OCI-LY3 (cell line): ENCODE measurements at regions not wholly inside any gene's neighbourhood (a gene's known extent, or its start where the extent isn't known, plus 50 kb on each side); places are given as distances from the start of the nearest gene placed in this dataset.
"Not testable (repeated sequence)": the region's sequence is repeated elsewhere in the genome, so short reads cannot be mapped to it uniquely, and the experiment has no call there.

Experiments used
- H2AFZ ChIP-seq: fragments of 200-600, 300-600 bp; shearing (Covaris generic); 2 replicates; pipeline ENCODE4 v1.6.0; 2014; ENCODE audit warnings: antibody characterized with exemption, low read depth, low read length
- H3K27ac ChIP-seq: fragments of 200-600, 300-600 bp; sonication (generic); 2 replicates; pipeline ENCODE4 v1.5.1; 2014; ENCODE audit warnings: mild to moderate bottlenecking, low read length, moderate library complexity, mixed read lengths
- H3K27me3 ChIP-seq: fragments of 200-600, 300-600 bp; sonication (generic); 2 replicates; pipeline ENCODE4 v1.6.1; 2014; ENCODE audit warnings: low read depth, low read length, mixed read lengths
- H3K36me3 ChIP-seq: fragments of 200-600, 300-600 bp; sonication (generic); replicated peaks from 2 replicates; pipeline ENCODE3; 2014; ENCODE audit warnings: low read depth, low read length, mixed read lengths
- H3K4me1 ChIP-seq: fragments of 300-600, 200-600 bp; sonication (generic); 2 replicates; pipeline ENCODE4 v1.6.1; 2014; ENCODE audit warnings: low read length, mixed read lengths
- H3K4me2 ChIP-seq: fragments of 200-600, 300-600 bp; sonication (generic); 2 replicates; pipeline ENCODE4 v1.6.1; 2014; ENCODE audit warnings: low read length, mixed read lengths
- H3K4me3 ChIP-seq: fragments of 300-600, 200-600 bp; sonication (generic); 2 replicates; pipeline ENCODE4 v1.5.1; 2014; ENCODE audit warnings: antibody characterized with exemption, mild to moderate bottlenecking, low read length, moderate library complexity
- H3K79me2 ChIP-seq: fragments of 300-600, 200-600 bp; shearing (Covaris generic); 2 replicates; pipeline ENCODE4 v1.6.1; 2014; ENCODE audit warnings: mild to moderate bottlenecking, low read length, mixed read lengths
- H3K9ac ChIP-seq: fragments of 300-600, 200-600 bp; shearing (Covaris generic); 2 replicates; pipeline ENCODE4 v1.6.0; 2014; ENCODE audit warnings: mild to moderate bottlenecking, low read length, moderate library complexity
- H3K9me3 ChIP-seq: fragments of 200-600, 300-600 bp; shearing (Covaris generic); 2 replicates; pipeline ENCODE4 v1.6.1; 2014; ENCODE audit warnings: low read length, mixed read lengths; ENCODE audit not compliant: insufficient read depth
- H4K20me1 ChIP-seq: fragments of 200-600, 300-600 bp; sonication (generic); 2 replicates; pipeline ENCODE4 v1.6.1; 2016; ENCODE audit warnings: low read length, mixed read lengths; ENCODE audit not compliant: insufficient read depth
- TF ChIP-seq, protein P1 (sequence below): fragments of 200-600, 300-600 bp; sonication (generic); IDR thresholded peaks from 2 replicates; pipeline ENCODE4 v1.5.1; 2014; ENCODE audit warnings: antibody characterized with exemption, low read length, low read depth

DNA sequence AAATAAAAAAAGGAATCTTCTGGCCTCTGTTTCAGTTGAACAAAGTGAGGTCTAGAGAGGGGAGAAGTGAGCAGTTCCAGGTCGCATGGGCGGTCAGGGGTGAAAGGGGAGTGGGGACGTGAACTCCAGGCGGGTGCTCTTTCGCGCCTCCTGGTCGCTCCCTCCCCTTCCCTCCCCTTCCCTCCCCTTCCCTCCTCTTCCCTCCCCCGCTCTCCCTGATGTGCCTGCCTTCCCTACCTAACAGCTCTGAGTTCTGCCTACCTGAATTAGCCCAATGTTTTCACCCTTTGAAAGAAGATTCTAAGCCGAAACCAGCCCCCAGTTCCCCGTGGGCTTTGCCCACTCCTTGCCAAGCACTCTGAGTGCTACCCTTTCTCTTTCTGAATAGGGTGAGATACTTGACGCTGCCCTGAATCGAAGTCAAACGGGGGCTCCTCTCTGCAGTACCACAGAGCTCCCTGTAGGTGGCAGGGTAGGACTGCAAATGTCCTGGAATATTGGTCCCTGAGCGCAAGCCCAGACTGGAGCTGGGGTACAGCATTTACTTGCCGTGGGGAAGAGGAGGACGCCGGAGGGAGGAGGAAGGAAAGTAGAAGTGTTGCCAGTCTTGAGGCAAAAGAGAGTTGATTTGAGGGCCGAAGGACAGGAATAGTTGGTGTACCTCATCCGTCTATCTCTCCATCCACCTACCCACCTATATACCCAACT, 214.4 kb downstream of the NPIPA7 start:
- H4K20me1 ChIP-seq, H3K4me3 ChIP-seq, H3K36me3 ChIP-seq, H3K79me2 ChIP-seq, H3K9me3 ChIP-seq, H2AFZ ChIP-seq, H3K4me1 ChIP-seq, H3K27ac ChIP-seq, H3K27me3 ChIP-seq, H3K9ac ChIP-seq: not testable (repeated sequence)
- 0 out of 2 replicates have a peak overlapping the region, but pooled peaks have one; percentile 12 for H3K4me2 ChIP-seq
- TF ChIP-seq, protein P1, sequence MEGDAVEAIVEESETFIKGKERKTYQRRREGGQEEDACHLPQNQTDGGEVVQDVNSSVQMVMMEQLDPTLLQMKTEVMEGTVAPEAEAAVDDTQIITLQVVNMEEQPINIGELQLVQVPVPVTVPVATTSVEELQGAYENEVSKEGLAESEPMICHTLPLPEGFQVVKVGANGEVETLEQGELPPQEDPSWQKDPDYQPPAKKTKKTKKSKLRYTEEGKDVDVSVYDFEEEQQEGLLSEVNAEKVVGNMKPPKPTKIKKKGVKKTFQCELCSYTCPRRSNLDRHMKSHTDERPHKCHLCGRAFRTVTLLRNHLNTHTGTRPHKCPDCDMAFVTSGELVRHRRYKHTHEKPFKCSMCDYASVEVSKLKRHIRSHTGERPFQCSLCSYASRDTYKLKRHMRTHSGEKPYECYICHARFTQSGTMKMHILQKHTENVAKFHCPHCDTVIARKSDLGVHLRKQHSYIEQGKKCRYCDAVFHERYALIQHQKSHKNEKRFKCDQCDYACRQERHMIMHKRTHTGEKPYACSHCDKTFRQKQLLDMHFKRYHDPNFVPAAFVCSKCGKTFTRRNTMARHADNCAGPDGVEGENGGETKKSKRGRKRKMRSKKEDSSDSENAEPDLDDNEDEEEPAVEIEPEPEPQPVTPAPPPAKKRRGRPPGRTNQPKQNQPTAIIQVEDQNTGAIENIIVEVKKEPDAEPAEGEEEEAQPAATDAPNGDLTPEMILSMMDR: peak; percentile 47

DNA sequence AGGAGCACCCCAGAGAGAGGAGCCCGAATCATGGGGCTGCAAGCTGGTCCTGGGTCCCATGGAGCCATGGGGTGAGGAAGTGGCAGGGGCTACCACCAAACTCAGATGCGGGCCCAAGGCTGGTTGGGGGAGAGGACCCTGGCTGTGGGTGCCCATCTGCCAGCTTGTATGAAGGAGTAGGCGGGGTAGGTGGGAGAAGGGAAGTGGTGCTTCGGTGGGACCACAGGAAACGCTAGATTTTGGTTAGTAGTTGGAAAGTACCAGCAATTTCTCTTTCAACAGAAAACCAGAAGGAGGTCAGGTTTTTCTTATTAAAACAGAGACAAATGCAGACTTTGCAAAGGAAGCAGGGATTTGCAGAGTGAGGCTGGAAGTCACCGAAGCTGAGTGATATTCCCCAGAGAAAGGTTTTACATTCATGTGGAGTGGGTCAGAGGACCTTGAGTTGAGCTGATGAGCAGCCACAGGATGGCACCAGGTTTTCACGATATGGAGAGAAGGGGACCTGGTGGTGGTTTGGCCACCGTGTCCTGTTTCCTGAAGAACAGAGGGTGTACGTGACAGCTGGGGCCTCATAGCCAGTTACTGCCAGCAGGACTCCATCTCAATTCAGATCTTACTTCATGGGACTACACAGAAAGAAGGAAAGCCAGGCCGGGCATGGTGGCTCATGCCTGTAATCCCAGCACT, 216.2 kb downstream of the NPIPA7 start:
- H3K36me3 ChIP-seq, H3K79me2 ChIP-seq, H3K9me3 ChIP-seq, H3K4me1 ChIP-seq, H3K4me3 ChIP-seq, H4K20me1 ChIP-seq, H3K9ac ChIP-seq, H2AFZ ChIP-seq, H3K27me3 ChIP-seq, H3K27ac ChIP-seq, H3K4me2 ChIP-seq: not testable (repeated sequence)

DNA sequence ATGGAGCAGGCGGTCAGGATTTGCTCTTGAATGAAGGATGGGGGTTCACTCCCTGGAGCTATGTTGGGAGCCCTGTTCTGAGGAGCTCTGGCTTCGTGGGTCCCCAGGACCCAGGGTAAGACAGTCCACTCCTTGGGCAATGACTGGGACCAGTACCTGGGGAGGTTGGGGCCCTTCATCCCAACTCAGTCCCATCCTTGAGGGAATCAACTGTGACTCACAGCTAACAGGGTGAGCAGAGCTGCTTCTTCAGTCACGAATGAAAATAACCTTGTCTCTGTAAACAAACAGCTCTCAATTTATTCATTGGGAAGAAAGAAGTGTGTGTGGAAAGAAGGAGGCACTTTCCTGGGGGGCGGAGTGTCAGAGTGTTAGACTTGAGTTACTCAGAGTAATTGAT, 222.3 kb downstream of the NPIPA7 start:
- H3K27me3 ChIP-seq, H3K4me3 ChIP-seq, H4K20me1 ChIP-seq, H3K9me3 ChIP-seq, H3K9ac ChIP-seq, H3K4me2 ChIP-seq, H3K27ac ChIP-seq, H2AFZ ChIP-seq, H3K79me2 ChIP-seq, H3K4me1 ChIP-seq, H3K36me3 ChIP-seq: not testable (repeated sequence)

DNA sequence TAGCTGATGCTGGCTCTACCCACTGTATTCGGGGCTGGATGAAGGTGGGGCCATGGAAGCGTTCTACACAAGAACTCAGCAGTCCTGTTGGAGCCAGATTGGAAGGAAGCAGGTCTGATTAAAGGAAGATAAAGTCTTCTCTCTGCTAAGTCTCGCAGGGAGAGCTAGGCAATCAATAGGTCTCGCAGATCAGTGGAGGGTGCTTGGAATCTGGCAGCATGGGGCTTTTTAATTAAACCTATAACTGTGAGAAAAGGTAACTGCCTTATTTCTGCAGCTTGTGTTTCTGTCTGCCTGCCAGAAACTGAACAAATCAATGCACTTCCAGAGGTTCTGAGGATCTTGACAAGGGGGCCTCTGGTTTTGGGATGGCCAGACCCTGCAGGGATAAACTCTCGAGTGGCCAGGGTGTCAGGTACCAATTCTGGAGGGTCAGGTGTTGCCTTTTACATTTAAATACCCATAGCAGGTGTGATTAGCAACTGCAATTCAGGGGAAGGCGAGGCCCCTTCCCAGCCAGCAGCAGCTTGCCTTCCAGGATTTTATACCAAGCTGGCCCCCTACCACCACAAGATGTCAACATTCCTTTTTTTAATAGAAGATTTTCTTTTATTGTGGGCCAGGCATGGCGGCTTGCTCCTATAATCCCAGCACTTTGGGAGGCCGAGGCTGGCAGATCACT, 228.6 kb downstream of the NPIPA7 start:
- not testable (repeated sequence) for H3K4me3 ChIP-seq, H3K36me3 ChIP-seq, H3K27me3 ChIP-seq, H3K4me1 ChIP-seq, H3K4me2 ChIP-seq, H3K79me2 ChIP-seq, H3K9me3 ChIP-seq, H4K20me1 ChIP-seq, H2AFZ ChIP-seq, H3K27ac ChIP-seq, H3K9ac ChIP-seq

DNA sequence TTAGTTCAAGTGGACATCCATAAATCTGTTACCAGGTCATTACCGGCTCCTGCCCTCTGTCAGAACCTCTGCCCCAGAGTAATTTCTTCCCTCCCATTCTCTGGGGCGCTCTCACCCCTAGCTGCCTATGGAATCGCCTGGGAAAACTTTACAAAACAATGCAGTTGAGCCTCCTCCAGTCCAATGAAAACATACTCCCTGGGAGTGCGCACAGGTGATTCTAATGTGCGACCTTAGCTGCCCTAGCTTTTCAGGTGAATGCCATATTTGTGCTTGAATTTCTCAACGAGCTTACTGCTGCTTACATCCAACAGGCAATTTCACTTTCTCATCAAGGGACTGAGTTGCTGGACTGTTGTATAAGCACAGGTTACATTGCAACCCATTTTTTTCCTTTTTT, 230.7 kb downstream of the NPIPA7 start:
- not testable (repeated sequence) for H2AFZ ChIP-seq, H3K4me2 ChIP-seq, H3K79me2 ChIP-seq, H3K4me1 ChIP-seq, H3K9me3 ChIP-seq, H4K20me1 ChIP-seq, H3K27ac ChIP-seq, H3K9ac ChIP-seq, H3K27me3 ChIP-seq, H3K36me3 ChIP-seq, H3K4me3 ChIP-seq

DNA sequence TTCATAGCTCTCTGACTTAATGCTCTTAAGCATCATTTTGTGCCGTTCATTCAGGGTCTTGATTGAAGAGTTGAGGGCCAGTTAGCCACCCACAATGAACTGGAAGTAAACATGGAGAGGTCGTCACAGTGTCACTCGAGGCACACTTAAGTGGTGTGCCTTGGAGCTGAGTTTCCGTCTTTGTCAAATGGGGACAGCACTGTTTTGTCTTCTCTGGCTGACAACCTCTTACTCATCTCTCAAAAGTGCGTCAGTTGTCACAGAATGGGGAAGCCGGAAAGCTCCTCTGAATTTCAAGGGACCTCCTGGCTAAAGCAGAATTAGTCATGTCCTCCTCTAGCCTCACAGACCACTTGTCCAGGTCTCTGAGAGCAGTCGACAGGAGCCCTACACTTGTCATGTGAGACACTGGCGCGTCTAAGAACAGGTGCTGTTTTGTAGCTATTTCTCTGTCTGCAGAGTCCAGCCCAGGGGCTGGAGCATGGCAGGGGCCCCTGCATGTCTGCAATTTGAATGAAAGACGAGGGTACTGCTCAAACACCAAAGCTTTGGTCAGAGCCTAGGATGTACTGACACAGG, 231.5 kb downstream of the NPIPA7 start:
- H3K27ac ChIP-seq, H3K4me2 ChIP-seq, H3K4me1 ChIP-seq, H3K79me2 ChIP-seq, H3K27me3 ChIP-seq, H3K9me3 ChIP-seq, H2AFZ ChIP-seq, H3K9ac ChIP-seq, H3K4me3 ChIP-seq, H4K20me1 ChIP-seq, H3K36me3 ChIP-seq: not testable (repeated sequence)

DNA sequence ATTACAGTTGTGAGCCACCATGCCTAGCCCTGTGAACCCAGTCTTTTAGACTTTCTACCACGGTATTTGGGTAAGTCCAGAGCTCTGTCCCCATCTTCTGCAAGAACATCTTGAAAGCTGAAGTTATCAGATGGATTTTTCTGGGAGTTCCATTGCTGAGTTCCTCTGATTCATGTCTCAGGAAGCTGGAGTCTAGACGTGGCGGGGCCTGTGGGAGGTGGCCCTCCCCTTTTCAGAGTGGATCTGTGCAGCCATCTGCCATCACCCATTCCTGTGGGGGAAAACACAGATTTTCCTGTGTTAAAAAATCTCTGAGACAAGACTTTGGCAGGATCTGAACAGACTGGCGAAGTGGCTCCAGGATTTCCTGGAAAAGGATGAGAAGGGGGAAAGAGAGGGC, 234.3 kb downstream of the NPIPA7 start:
- not testable (repeated sequence) for H3K27me3 ChIP-seq, H3K9ac ChIP-seq, H4K20me1 ChIP-seq, H2AFZ ChIP-seq, H3K4me1 ChIP-seq, H3K4me2 ChIP-seq, H3K27ac ChIP-seq, H3K36me3 ChIP-seq, H3K79me2 ChIP-seq, H3K9me3 ChIP-seq, H3K4me3 ChIP-seq

DNA sequence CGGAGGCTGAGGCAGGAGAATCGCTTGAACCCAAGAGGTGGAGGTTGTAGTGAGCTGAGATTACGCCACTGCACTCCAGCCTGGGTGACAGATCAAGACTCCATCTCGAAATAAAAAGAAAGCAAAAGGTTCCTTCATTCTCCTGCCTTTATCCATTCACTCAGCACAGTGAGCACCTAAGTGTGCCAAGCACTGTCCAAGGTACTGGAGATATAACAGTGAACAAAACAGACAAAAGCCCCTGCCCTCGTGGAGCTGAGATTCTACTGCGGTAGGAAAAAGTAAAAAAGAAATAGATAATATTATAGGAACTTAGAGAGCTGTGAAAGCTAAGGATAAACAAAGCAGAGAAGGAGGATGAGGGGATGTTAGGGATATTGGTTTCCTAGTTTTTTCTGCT, 235.5 kb downstream of the NPIPA7 start:
- not testable (repeated sequence) for H3K27me3 ChIP-seq

More for the DNA sequence above, 235.5 kb downstream of the NPIPA7 start:
- not testable (repeated sequence) for H3K4me2 ChIP-seq, H3K4me1 ChIP-seq, H4K20me1 ChIP-seq, H3K36me3 ChIP-seq, H3K9ac ChIP-seq, H3K79me2 ChIP-seq, H3K27ac ChIP-seq, H3K9me3 ChIP-seq, H2AFZ ChIP-seq, H3K4me3 ChIP-seq
